Astrocyte (in vitro differentiated cells and primary cell): ENCODE measurements at regions not wholly inside any gene's neighbourhood (a gene's known extent, or its start where the extent isn't known, plus 50 kb on each side); places are given as distances from the start of the nearest gene placed in this dataset.

Experiments used
- DNase-seq: peaks from one replicate; pipeline ENCODE4 v3.0.0-alpha.2; 2010; ENCODE audit warnings: low read depth
- FAIRE-seq: peaks from 2 replicates; lab custom pipeline; 2011; peaks lifted over from hg19 to GRCh38; lab: Jason Lieb, UNC
- H2AFZ ChIP-seq: 2 replicates; pipeline ENCODE4 v1.6.0; 2012; ENCODE audit warnings: low read depth, low read length, inconsistent platforms
- H3K27ac ChIP-seq: 2 replicates; pipeline ENCODE4 v1.5.1; 2011; ENCODE audit warnings: low read depth, low read length, inconsistent platforms
- H3K27me3 ChIP-seq: 2 replicates; pipeline ENCODE4 v1.6.0; 2011; ENCODE audit warnings: low read length, inconsistent platforms; ENCODE audit not compliant: insufficient read depth
- H3K36me3 ChIP-seq: 2 replicates; pipeline ENCODE4 v1.5.1; 2011; ENCODE audit warnings: low read length, inconsistent platforms; ENCODE audit not compliant: insufficient read depth
- H3K4me1 ChIP-seq: 2 replicates; pipeline ENCODE4 v1.5.1; 2011; ENCODE audit warnings: low read length, inconsistent platforms; ENCODE audit not compliant: insufficient read depth
- H3K4me2 ChIP-seq: 2 replicates; pipeline ENCODE4 v1.6.0; 2012; ENCODE audit warnings: low read length, inconsistent platforms
- H3K4me3 ChIP-seq: 2 replicates; pipeline ENCODE4 v1.5.1; 2011; ENCODE audit warnings: low read depth, mild to moderate bottlenecking, low read length, inconsistent platforms; ENCODE audit not compliant: insufficient read depth
- H3K79me2 ChIP-seq: 2 replicates; pipeline ENCODE4 v1.6.0; 2012; ENCODE audit warnings: mild to moderate bottlenecking, low read length, inconsistent platforms; ENCODE audit not compliant: insufficient read depth
- H3K9ac ChIP-seq: 2 replicates; pipeline ENCODE4 v1.6.0; 2012; ENCODE audit warnings: mild to moderate bottlenecking, low read length, inconsistent platforms
- H3K9me3 ChIP-seq: 2 replicates; pipeline ENCODE4 v1.5.1; 2012; ENCODE audit warnings: low read depth, mild to moderate bottlenecking, low read length, inconsistent platforms; ENCODE audit not compliant: insufficient read depth
- H4K20me1 ChIP-seq: 2 replicates; pipeline ENCODE4 v1.6.0; 2012; ENCODE audit warnings: low read length, inconsistent platforms; ENCODE audit not compliant: insufficient read depth
- H3K27ac Mint-ChIP-seq: one replicate; pipeline ENCODE4 v1.8.0; 2021; ENCODE audit warnings: mild to moderate bottlenecking, mixed read lengths; ENCODE audit not compliant: unreplicated experiment
- H3K27me3 Mint-ChIP-seq: one replicate; pipeline ENCODE4 v1.8.0; 2021; ENCODE audit warnings: low read depth, mixed read lengths; ENCODE audit not compliant: unreplicated experiment
- H3K36me3 Mint-ChIP-seq: one replicate; pipeline ENCODE4 v1.8.0; 2021; ENCODE audit warnings: low read depth, mixed read lengths; ENCODE audit not compliant: unreplicated experiment
- H3K4me1 Mint-ChIP-seq: one replicate; pipeline ENCODE4 v1.8.0; 2021; ENCODE audit warnings: low read depth, mixed read lengths; ENCODE audit not compliant: unreplicated experiment
- H3K4me3 Mint-ChIP-seq: one replicate; pipeline ENCODE4 v1.8.0; 2021; ENCODE audit warnings: mild to moderate bottlenecking, moderate library complexity, mixed read lengths; ENCODE audit not compliant: unreplicated experiment
- H3K9me3 Mint-ChIP-seq: one replicate; pipeline ENCODE4 v1.8.0; 2021; ENCODE audit warnings: mild to moderate bottlenecking, mixed read lengths; ENCODE audit not compliant: unreplicated experiment
- CTCF ChIP-seq: IDR thresholded peaks from 2 replicates; pipeline ENCODE4 v1.5.1; 2011; ENCODE audit warnings: low read depth, mild to moderate bottlenecking, inconsistent platforms, low read length, moderate library complexity; ENCODE audit not compliant: insufficient read depth
- EZH2 ChIP-seq: IDR thresholded peaks from 2 replicates; pipeline ENCODE4 v1.6.1; 2012; ENCODE audit warnings: mild to moderate bottlenecking, low read length, inconsistent platforms; ENCODE audit not compliant: insufficient read depth

DNA sequence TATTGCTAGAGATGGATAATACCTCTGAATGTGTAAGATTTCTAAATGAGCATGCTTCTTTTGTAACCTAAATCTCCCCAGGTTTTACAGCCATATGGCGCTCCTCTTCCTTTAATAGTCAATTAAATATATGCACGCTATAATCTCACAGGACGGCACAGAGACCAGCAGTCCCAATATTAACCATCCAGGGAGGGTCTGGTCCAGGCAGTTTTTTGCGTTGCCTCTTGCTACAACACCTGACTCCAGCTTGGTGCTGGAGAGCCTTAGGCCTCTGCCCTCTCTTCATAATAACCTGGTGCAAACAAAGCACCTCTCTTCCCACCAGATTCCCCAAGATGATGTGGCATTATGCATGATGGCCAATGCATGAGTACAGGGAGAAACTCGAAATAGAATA is 183.4 kb downstream of the LY86 start:
- no peaks in the 10 kb centered on the region for H3K9me3 ChIP-seq
- peaks cover 1% of the 10 kb centered on the region for H3K36me3 Mint-ChIP-seq
- H3K27ac ChIP-seq = no peak overlapping the region
- H4K20me1 ChIP-seq = no peaks in the 10 kb centered on the region
- no peak overlapping the region for H3K4me3 Mint-ChIP-seq
- H3K4me1 ChIP-seq = no peaks in the 10 kb centered on the region
- FAIRE-seq (no peak), DNase-seq (no peak)
- H3K36me3 ChIP-seq = no peaks in the 10 kb centered on the region
- no peaks in the 10 kb centered on the region for H3K79me2 ChIP-seq
- H3K4me1 Mint-ChIP-seq = no peaks in the 10 kb centered on the region
- H3K27me3 Mint-ChIP-seq = peaks cover 4% of the 10 kb centered on the region
- H3K4me2 ChIP-seq = no peak overlapping the region
- H2AFZ ChIP-seq = no peak overlapping the region
- TF ChIP-seq CTCF = no peak
- no peak for TF ChIP-seq EZH2
- no peak overlapping the region for H3K27ac Mint-ChIP-seq
- H3K4me3 ChIP-seq = no peak overlapping the region
- H3K9me3 Mint-ChIP-seq = peaks cover 4% of the 10 kb centered on the region
- H3K27me3 ChIP-seq = peaks cover 8% of the 10 kb centered on the region
- no peak overlapping the region for H3K9ac ChIP-seq

- Histone ChIP-seq H3K27me3 (peaks cover 8% of the 10 kb centered on the region), H3K9me3 (no peaks in the 10 kb centered on the region), H3K79me2 (no peaks in the 10 kb centered on the region), H3K4me2 (no peak overlapping the region), H3K27ac (no peak overlapping the region), H3K9ac (no peak overlapping the region), H2AFZ (no peak overlapping the region), H3K4me3 (no peak overlapping the region), H3K4me1 (no peaks in the 10 kb centered on the region), H3K36me3 (no peaks in the 10 kb centered on the region), H4K20me1 (no peaks in the 10 kb centered on the region)
- peaks cover 4% of the 10 kb centered on the region for H3K9me3 Mint-ChIP-seq
- no peak overlapping the region for H3K4me3 Mint-ChIP-seq
- peaks cover 1% of the 10 kb centered on the region for H3K36me3 Mint-ChIP-seq
- no peak for FAIRE-seq
- no peak overlapping the region for H3K27ac Mint-ChIP-seq
- peaks cover 4% of the 10 kb centered on the region for H3K27me3 Mint-ChIP-seq
- DNase-seq = no peak
- H3K4me1 Mint-ChIP-seq = no peaks in the 10 kb centered on the region
- TF ChIP-seq CTCF (no peak), EZH2 (no peak)
Measured at GRCh38 chr6:6772751-6773150, 184.2 kb downstream of the LY86 start.

- TF ChIP-seq CTCF = no peak
- TF ChIP-seq EZH2 = no peak
- peaks cover 1% of the 10 kb centered on the region for H3K36me3 Mint-ChIP-seq
- Histone ChIP-seq H3K27me3 (peaks cover 8% of the 10 kb centered on the region), H2AFZ (no peak overlapping the region), H3K4me1 (no peaks in the 10 kb centered on the region), H3K9ac (no peak overlapping the region), H3K79me2 (no peaks in the 10 kb centered on the region), H3K4me2 (no peak overlapping the region), H4K20me1 (no peaks in the 10 kb centered on the region), H3K9me3 (no peaks in the 10 kb centered on the region), H3K27ac (no peak overlapping the region), H3K36me3 (no peaks in the 10 kb centered on the region), H3K4me3 (no peak overlapping the region)
- H3K9me3 Mint-ChIP-seq = peaks cover 3% of the 10 kb centered on the region
- no peak for DNase-seq
- H3K4me1 Mint-ChIP-seq = no peaks in the 10 kb centered on the region
- H3K27ac Mint-ChIP-seq = no peak overlapping the region
- peaks cover 1% of the 10 kb centered on the region for H3K27me3 Mint-ChIP-seq
- no peak overlapping the region for H3K4me3 Mint-ChIP-seq
- no peak for FAIRE-seq
Measured at GRCh38 chr6:6775074-6775473, 186.6 kb downstream of the LY86 start.
